IPS-20b (cell line): ENCODE measurements at regions not wholly inside any gene's neighbourhood (a gene's known extent, or its start where the extent isn't known, plus 50 kb on each side); places are given as distances from the start of the nearest gene placed in this dataset.

Experiments used
- H3K27ac ChIP-seq: one replicate; pipeline ENCODE4 v1.5.1; 2013; ENCODE audit warnings: low read length
- H3K27me3 ChIP-seq: 2 replicates; pipeline ENCODE4 v1.6.1; 2013; ENCODE audit warnings: mild to moderate bottlenecking, low read length, inconsistent platforms; ENCODE audit not compliant: insufficient read depth
- H3K36me3 ChIP-seq: 2 replicates; pipeline ENCODE4 v1.6.1; 2013; ENCODE audit warnings: low read depth, mild to moderate bottlenecking, inconsistent platforms, low read length, moderate library complexity; ENCODE audit not compliant: insufficient read depth
- H3K4me1 ChIP-seq: 2 replicates; pipeline ENCODE4 v1.6.1; 2013; ENCODE audit warnings: mild to moderate bottlenecking, control low read depth, inconsistent platforms, low read length, moderate library complexity; ENCODE audit not compliant: insufficient read depth
- H3K4me3 ChIP-seq: 2 replicates; pipeline ENCODE4 v1.5.1; 2013; ENCODE audit warnings: mild to moderate bottlenecking, low read length, inconsistent platforms
- H3K9ac ChIP-seq: 2 replicates; pipeline ENCODE4 v1.6.1; 2013; ENCODE audit warnings: low read depth, mild to moderate bottlenecking, inconsistent platforms, low read length, moderate library complexity
- H3K9me3 ChIP-seq: 2 replicates; pipeline ENCODE4 v1.6.1; 2013; ENCODE audit warnings: mild to moderate bottlenecking, low read depth, low read length, inconsistent platforms; ENCODE audit not compliant: insufficient read depth

GRCh38 chr6:163906006-163906710 lies 491.6 kb downstream of the QKI start:
- no peaks in the 10 kb centered on the region for H3K9me3 ChIP-seq
- no peak overlapping the region for H3K4me3 ChIP-seq
- no peaks in the 10 kb centered on the region for H3K36me3 ChIP-seq
- H3K9ac ChIP-seq: no peak overlapping the region
- H3K27me3 ChIP-seq: no peaks in the 10 kb centered on the region
- H3K4me1 ChIP-seq: no peaks in the 10 kb centered on the region; the same call in 1 of the 2 replicates
- no peak overlapping the region for H3K27ac ChIP-seq

- H3K27ac ChIP-seq: no peak overlapping the region
- no peaks in the 10 kb centered on the region for H3K36me3 ChIP-seq
- H3K4me1 ChIP-seq: peaks cover 5% of the 10 kb centered on the region; the same call in 1 of the 2 replicates
- no peak overlapping the region for H3K4me3 ChIP-seq
- H3K9me3 ChIP-seq: no peaks in the 10 kb centered on the region
- no peak overlapping the region for H3K9ac ChIP-seq
- no peaks in the 10 kb centered on the region for H3K27me3 ChIP-seq
Measured at GRCh38 chr6:163904186-163904585, 489.7 kb downstream of the QKI start.

- no peak overlapping the region for H3K27ac ChIP-seq
- no peak overlapping the region for H3K4me3 ChIP-seq
- no peaks in the 10 kb centered on the region for H3K27me3 ChIP-seq
- no peaks in the 10 kb centered on the region for H3K9me3 ChIP-seq
- H3K36me3 ChIP-seq: no peaks in the 10 kb centered on the region
- H3K9ac ChIP-seq: no peak overlapping the region
- H3K4me1 ChIP-seq: peaks cover 5% of the 10 kb centered on the region; the same call in 1 of the 2 replicates
Measured at GRCh38 chr6:163903541-163903940, 489.0 kb downstream of the QKI start.

GRCh38 chr6:163902993-163903392 lies 488.5 kb downstream of the QKI start:
- Histone ChIP-seq H3K4me1 (peaks cover 5% of the 10 kb centered on the region; the same call in 1 of the 2 replicates), H3K27ac (no peak overlapping the region), H3K4me3 (no peak overlapping the region), H3K27me3 (no peaks in the 10 kb centered on the region), H3K9me3 (no peaks in the 10 kb centered on the region), H3K36me3 (no peaks in the 10 kb centered on the region), H3K9ac (no peak overlapping the region)

- H3K27ac ChIP-seq: no peak overlapping the region
- no peak overlapping the region for H3K4me3 ChIP-seq
- no peaks in the 10 kb centered on the region for H3K27me3 ChIP-seq
- peaks cover 9% of the 10 kb centered on the region; the same call in 1 of the 2 replicates for H3K4me1 ChIP-seq
- H3K9me3 ChIP-seq: no peaks in the 10 kb centered on the region
- no peaks in the 10 kb centered on the region for H3K36me3 ChIP-seq
- no peak overlapping the region for H3K9ac ChIP-seq
Measured at GRCh38 chr6:163901681-163902080, 487.2 kb downstream of the QKI start.

- Histone ChIP-seq H3K9ac (no peak overlapping the region), H3K27me3 (no peaks in the 10 kb centered on the region), H3K4me3 (no peak overlapping the region), H3K9me3 (no peaks in the 10 kb centered on the region), H3K36me3 (no peaks in the 10 kb centered on the region), H3K4me1 (peaks cover 9% of the 10 kb centered on the region; the same call in 1 of the 2 replicates), H3K27ac (no peak overlapping the region)
Measured at GRCh38 chr6:163900570-163900969, 486.1 kb downstream of the QKI start.

- peaks cover 9% of the 10 kb centered on the region; the same call in 1 of the 2 replicates for H3K4me1 ChIP-seq
- no peaks in the 10 kb centered on the region for H3K36me3 ChIP-seq
- no peak overlapping the region for H3K4me3 ChIP-seq
- no peak overlapping the region for H3K27ac ChIP-seq
- no peaks in the 10 kb centered on the region for H3K27me3 ChIP-seq
- no peak overlapping the region for H3K9ac ChIP-seq
- no peaks in the 10 kb centered on the region for H3K9me3 ChIP-seq
Measured at GRCh38 chr6:163897669-163898068, 483.2 kb downstream of the QKI start.

GRCh38 chr6:163897030-163897429 lies 482.5 kb downstream of the QKI start:
- Histone ChIP-seq H3K4me3 (no peak overlapping the region), H3K4me1 (peaks cover 9% of the 10 kb centered on the region; the same call in 1 of the 2 replicates), H3K27me3 (no peaks in the 10 kb centered on the region), H3K9me3 (no peaks in the 10 kb centered on the region), H3K36me3 (no peaks in the 10 kb centered on the region), H3K27ac (no peak overlapping the region), H3K9ac (no peak overlapping the region)

- Histone ChIP-seq H3K4me1 (peaks cover 4% of the 10 kb centered on the region; the same call in 1 of the 2 replicates), H3K36me3 (no peaks in the 10 kb centered on the region), H3K9me3 (no peaks in the 10 kb centered on the region), H3K27ac (no peak overlapping the region), H3K27me3 (no peaks in the 10 kb centered on the region), H3K4me3 (no peak overlapping the region), H3K9ac (no peak overlapping the region)
Measured at GRCh38 chr6:163895162-163895561, 480.6 kb downstream of the QKI start.

GRCh38 chr6:163893609-163894189 lies 479.2 kb downstream of the QKI start:
- no peaks in the 10 kb centered on the region for H3K9me3 ChIP-seq
- H3K36me3 ChIP-seq: no peaks in the 10 kb centered on the region
- no peaks in the 10 kb centered on the region for H3K27me3 ChIP-seq
- no peak overlapping the region for H3K27ac ChIP-seq
- H3K4me3 ChIP-seq: no peak overlapping the region
- H3K9ac ChIP-seq: no peak overlapping the region
- peaks cover 4% of the 10 kb centered on the region; the same call in 1 of the 2 replicates for H3K4me1 ChIP-seq

GRCh38 chr6:163892824-163893561 lies 478.5 kb downstream of the QKI start:
- H3K27me3 ChIP-seq: no peaks in the 10 kb centered on the region
- H3K36me3 ChIP-seq: no peaks in the 10 kb centered on the region
- H3K4me1 ChIP-seq: peaks cover 4% of the 10 kb centered on the region; the same call in 1 of the 2 replicates
- H3K27ac ChIP-seq: no peak overlapping the region
- no peaks in the 10 kb centered on the region for H3K9me3 ChIP-seq
- H3K9ac ChIP-seq: no peak overlapping the region
- no peak overlapping the region for H3K4me3 ChIP-seq
